GM12892 (cell line): ENCODE measurements at regions not wholly inside any gene's neighbourhood (a gene's known extent, or its start where the extent isn't known, plus 50 kb on each side); places are given as distances from the start of the nearest gene placed in this dataset.

Experiments used
- POLR2A ChIP-seq: IDR thresholded peaks from 2 replicates; pipeline ENCODE4 v1.6.1; 2011; ENCODE audit warnings: low read depth, low read length, control low read depth
- POLR2AphosphoS5 ChIP-seq: IDR thresholded peaks from 2 replicates; pipeline ENCODE4 v1.6.1; 2011; ENCODE audit warnings: low read depth, low read length, control low read depth
- TAF1 ChIP-seq: IDR thresholded peaks from 2 replicates; pipeline ENCODE4 v1.6.1; 2011; ENCODE audit warnings: low read depth, mild to moderate bottlenecking, control low read depth, low read length, borderline replicate concordance

- TF ChIP-seq POLR2A = no peak
- no peak for TF ChIP-seq POLR2AphosphoS5
- no peak for TF ChIP-seq TAF1
Measured at GRCh38 chr18:1270081-1270480, 365.4 kb downstream of the ADCYAP1 start.
